Lower leg skin (tissue), 4 donors: ENCODE measurements at regions not wholly inside any gene's neighbourhood (a gene's known extent, or its start where the extent isn't known, plus 50 kb on each side); places are given as distances from the start of the nearest gene placed in this dataset.

Experiments used
- DNase-seq, 2 donors: peaks; one replicate each; pipeline ENCODE4 v3.0.0-alpha.2; 2019; ENCODE audit warnings: low spot score in 2 of 2
- H3K4me3 ChIP-seq: fragments of 200-600 bp; sonication (generic); 2 replicates; pipeline ENCODE4 v1.5.1; 2017; ENCODE audit warnings: mild to moderate bottlenecking, low read depth; ENCODE audit not compliant: poor library complexity, severe bottlenecking
- CTCF ChIP-seq, 3 donors: fragments of 450-650 bp; IDR thresholded peaks; one replicate each; pipeline ENCODE4 v1.5.1; 2016; ENCODE audit warnings: antibody characterized with exemption in 3 of 3, mild to moderate bottlenecking in 3 of 3, moderate library complexity in 2 of 3
- POLR2A ChIP-seq, 2 donors: fragments of 450-650 bp; IDR thresholded peaks; one replicate each; pipeline ENCODE4 v1.6.1; 2016 to 2017; ENCODE audit warnings: antibody characterized with exemption in 2 of 2, mild to moderate bottlenecking in 1 of 2, moderate library complexity in 1 of 2
- WGBS, 2 donors: methylation state at CpG; one replicate each; pipeline ENCODE4 v1.1.5; 2018; 5-methylcytosine and 5-hydroxymethylcytosine counted together
- intact Hi-C: fragments of 100-400 bp; cut with DNase I; formaldehyde crosslinking; loops from one replicate; pipeline ENCODE4 v1.15.0; 2023; ENCODE audit warnings: low total_unique reads

GRCh38 chr3:25000971-25001591 is 427.0 kb upstream of the RARB start:
- DNase-seq: no peak
- intact Hi-C loops: no loop called here
- H3K4me3 ChIP-seq: no peak overlapping the region
- TF ChIP-seq CTCF (IDR thresholded peaks at IDR 0.05) (no peak), POLR2A (IDR thresholded peaks at IDR 0.05) (no peak)
- 33 to 59% methylated on average over 1 of the region's 1 CpG for WGBS, 2 donors

DNA sequence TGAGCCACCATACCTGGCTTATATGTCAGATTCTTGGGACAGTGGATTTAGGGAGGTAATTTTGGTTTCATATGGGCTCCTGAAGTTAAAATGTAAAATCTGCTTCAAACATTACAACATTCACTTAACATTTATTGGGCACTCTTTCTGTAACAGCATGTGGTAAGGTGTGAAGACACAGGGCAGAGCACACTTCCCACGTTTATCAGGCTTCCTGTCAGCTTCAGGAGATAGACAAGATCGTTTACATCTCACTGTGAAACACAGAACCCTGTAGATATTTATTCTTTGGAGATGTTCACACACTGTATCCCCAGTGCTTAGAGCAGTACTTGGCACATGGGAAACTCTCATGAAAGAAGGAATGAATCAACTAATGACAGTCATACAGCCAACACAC is 426.0 kb upstream of the RARB start:
- no peak for DNase-seq
- intact Hi-C loops: no loop called here
- H3K4me3 ChIP-seq: no peak overlapping the region
- 43 to 48% methylated on average over 2 of the region's 2 CpGs for WGBS, 2 donors
- TF ChIP-seq POLR2A (IDR thresholded peaks at IDR 0.05) (no peak), CTCF (IDR thresholded peaks at IDR 0.05) (no peak)

GRCh38 chr3:25007974-25008658 is 419.9 kb upstream of the RARB start:
- no peak for TF ChIP-seq CTCF (IDR thresholded peaks at IDR 0.05)
- no peak for TF ChIP-seq POLR2A (IDR thresholded peaks at IDR 0.05)
- 24 to 38% methylated on average over 2 of the region's 2 CpGs for WGBS, 2 donors
- H3K4me3 ChIP-seq: no peak overlapping the region
- intact Hi-C loops: no loop called here
- no peak for DNase-seq

DNA sequence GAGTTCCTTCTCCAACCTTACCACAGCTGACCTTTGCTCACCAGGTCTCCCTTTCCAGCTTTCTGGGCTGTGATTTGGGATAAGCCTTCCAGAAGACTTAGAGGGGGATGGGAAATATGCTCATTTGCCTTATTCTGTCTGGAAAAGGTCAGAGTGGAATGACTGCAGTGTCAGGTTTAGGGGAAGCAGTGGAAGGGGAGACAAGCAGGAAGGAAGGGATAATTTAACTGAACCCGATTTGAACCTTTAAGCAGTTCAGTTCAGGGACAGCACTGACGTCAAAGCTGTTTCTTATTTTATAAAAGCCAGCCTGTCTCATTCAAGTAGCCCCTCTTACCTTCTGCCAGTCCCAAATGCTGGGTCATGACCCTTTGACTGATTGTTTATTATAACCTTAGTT is 418.4 kb upstream of the RARB start:
- 72 to 77% methylated on average over 2 of the region's 2 CpGs for WGBS, 2 donors
- no peak overlapping the region for H3K4me3 ChIP-seq
- no peak for DNase-seq
- intact Hi-C loops: no loop called here
- TF ChIP-seq POLR2A (IDR thresholded peaks at IDR 0.05): no peak
- TF ChIP-seq CTCF (IDR thresholded peaks at IDR 0.05): no peak

- DNase-seq: no peak
- TF ChIP-seq POLR2A (IDR thresholded peaks at IDR 0.05) (no peak), CTCF (IDR thresholded peaks at IDR 0.05) (no peak)
- no peak overlapping the region for H3K4me3 ChIP-seq
- intact Hi-C loops: no loop called here
Observed at GRCh38 chr3:25015599-25015998, 412.5 kb upstream of the RARB start.

DNA sequence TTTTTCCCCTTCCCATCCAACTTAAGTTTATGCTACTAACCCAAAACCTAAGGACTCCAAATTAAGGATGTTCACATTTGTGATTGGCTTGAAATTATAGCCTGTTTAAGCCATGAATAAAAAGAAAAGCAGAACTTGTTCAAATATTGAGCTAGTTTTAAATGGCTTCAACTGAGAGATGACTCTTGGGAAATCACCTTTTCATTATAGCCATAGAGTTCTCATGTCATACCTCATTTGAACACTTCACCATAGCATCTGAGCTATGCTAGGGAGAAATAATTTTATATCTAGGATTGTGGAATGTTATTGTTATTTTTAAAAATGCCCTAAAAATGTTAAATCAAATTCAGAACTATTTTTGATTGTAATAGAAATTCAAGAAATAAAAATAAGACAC is 409.2 kb upstream of the RARB start:
- intact Hi-C loops: no loop called here
- no peak for DNase-seq
- no peak for TF ChIP-seq POLR2A (IDR thresholded peaks at IDR 0.05)
- TF ChIP-seq CTCF (IDR thresholded peaks at IDR 0.05): no peak
- no peak overlapping the region for H3K4me3 ChIP-seq
